ENCODE measurements at regions not wholly inside any gene's neighbourhood (a gene's known extent, or its start where the extent isn't known, plus 50 kb on each side); places are given as distances from the start of the nearest gene placed in this dataset.

DNA sequence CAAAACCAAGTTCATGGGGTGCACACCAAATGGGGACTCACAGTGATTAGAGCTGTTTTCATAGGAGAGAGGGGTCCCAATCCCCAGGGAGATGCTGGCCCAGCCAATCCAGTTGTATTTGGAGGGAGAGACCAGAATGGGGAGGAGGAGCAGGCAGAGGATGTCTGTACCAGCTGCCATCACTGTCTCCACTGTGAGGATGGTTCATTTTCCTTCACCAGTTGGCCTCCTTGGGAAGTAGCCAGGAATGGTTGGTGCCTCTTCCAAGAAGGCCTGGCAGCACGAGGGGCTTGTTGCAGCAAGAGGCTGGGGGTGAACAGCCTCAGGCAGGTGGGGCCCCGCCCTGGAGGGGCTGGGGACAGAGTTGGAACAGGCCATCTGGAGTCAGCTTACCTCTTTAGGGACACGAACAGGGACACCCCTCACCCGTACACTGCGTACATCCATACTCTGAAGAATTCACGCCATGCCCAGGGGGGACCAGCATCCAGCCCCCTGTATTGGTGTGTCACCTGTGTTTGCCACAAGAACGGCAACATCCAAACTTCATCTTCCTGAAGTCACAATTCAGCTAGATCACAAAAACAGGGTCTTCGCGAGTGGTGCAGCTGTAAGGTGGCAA lies 161.7 kb upstream of the ZNF236 start:
- TF ChIP-seq POLR2A (IDR thresholded peaks at IDR 0.05), result no peak
- TF ChIP-seq CTCF (IDR thresholded peaks at IDR 0.05), result no peak

All from Peyer's patch (tissue), 4 donors.